Nephron (organoid): ENCODE measurements at regions not wholly inside any gene's neighbourhood (a gene's known extent, or its start where the extent isn't known, plus 50 kb on each side); places are given as distances from the start of the nearest gene placed in this dataset.

Experiments
- H3K27ac Mint-ChIP-seq, 3 experiments: 2 replicates each; pipeline ENCODE4 v1.8.0; 2020; ENCODE audit warnings: mixed read lengths in 3 of 3, mild to moderate bottlenecking in 2 of 3, moderate library complexity in 1 of 3
- H3K27me3 Mint-ChIP-seq: 2 replicates; pipeline ENCODE4 v1.8.0; 2021; ENCODE audit warnings: low read depth, mild to moderate bottlenecking, moderate library complexity, mixed read lengths
- H3K36me3 Mint-ChIP-seq: 2 replicates; pipeline ENCODE4 v1.8.0; 2020; ENCODE audit warnings: low read depth, mixed read lengths
- H3K4me1 Mint-ChIP-seq: 2 replicates; pipeline ENCODE4 v1.8.0; 2020; ENCODE audit warnings: mixed read lengths
- H3K4me3 Mint-ChIP-seq, 3 experiments: 2 replicates each; pipeline ENCODE4 v1.8.0; 2020; ENCODE audit warnings: mild to moderate bottlenecking in 3 of 3, mixed read lengths in 3 of 3, moderate library complexity in 2 of 3
- H3K9me3 Mint-ChIP-seq: 2 replicates; pipeline ENCODE4 v1.8.0; 2020; ENCODE audit warnings: mixed read lengths
- CTCF ChIP-seq, 3 experiments: fragments of 200-600 bp; sonication (generic); IDR thresholded peaks; one replicate each; pipeline ENCODE4 v1.5.0; 2021; ENCODE audit warnings: antibody characterized with exemption in 3 of 3; ENCODE audit not compliant: unreplicated experiment in 3 of 3

DNA sequence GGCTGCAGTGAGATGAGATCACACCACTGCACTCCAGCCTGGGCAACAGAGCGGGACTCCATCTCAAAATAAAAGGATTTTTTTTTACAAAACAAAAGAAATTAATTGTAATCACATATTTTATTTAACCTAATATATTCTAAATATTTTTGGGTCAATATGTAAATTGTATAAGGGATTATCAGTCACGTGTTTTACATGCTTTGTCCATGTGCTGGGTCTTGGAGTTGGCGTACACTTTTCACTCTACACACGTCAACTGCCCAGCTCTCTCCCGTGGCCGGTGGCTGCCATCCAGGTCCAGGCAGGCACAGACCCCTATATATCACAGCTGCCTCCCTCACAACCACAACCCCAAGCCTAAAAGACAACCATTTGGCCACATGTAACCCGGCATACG lies 68.1 kb downstream of the RBFOX3 start:
- no peaks in the 10 kb centered on the region for H3K36me3 Mint-ChIP-seq
- H3K9me3 Mint-ChIP-seq = no peaks in the 10 kb centered on the region
- TF ChIP-seq CTCF (IDR thresholded peaks at IDR 0.05; ENCODE audit: unreplicated experiment in 3 of 3) = no peak
- H3K4me1 Mint-ChIP-seq = peaks cover 8% of the 10 kb centered on the region
- no peak overlapping the region for H3K4me3 Mint-ChIP-seq
- no peak overlapping the region for H3K27ac Mint-ChIP-seq
- H3K27me3 Mint-ChIP-seq = peaks cover 53% of the 10 kb centered on the region

DNA sequence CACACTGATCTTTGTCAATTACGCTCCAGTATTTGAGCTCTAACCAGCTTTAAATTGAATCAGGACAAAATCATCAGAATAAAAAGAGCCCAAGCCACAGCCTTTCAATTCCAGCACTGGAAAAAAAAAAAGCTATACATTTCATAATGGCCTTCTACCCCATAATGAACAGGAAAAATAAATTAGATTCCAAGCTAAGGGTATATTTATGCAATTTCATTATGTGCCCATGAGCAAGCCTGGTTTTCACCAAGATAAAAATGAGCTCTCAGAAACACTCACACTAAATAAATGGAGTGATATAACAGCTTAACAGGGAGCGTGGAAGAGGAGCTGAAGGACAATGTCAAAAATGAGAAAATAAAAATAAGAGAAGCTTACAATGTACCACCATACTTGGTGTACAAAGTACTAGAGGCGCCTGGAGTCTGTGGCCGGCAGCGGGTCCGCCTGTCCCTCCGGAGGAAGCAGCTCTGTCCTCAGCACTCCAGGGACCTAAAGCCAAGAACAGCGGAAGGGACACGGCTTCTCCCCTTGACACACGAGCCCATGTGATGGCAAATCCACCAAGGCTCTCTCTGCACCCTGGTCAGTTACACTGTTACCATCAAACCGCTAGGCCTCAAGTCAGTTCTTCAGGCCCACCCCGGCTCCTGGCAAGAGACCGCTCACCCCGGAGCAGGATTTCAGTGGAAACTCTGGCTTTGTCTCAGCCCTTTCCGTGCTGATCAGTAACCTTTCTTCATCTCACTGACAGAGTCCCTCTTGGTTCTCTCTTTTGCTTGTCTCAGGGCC lies 69.6 kb downstream of the RBFOX3 start:
- H3K27ac Mint-ChIP-seq = no peak overlapping the region
- no peak for TF ChIP-seq CTCF (IDR thresholded peaks at IDR 0.05; ENCODE audit: unreplicated experiment in 3 of 3)
- peaks cover 8% of the 10 kb centered on the region for H3K4me1 Mint-ChIP-seq
- H3K36me3 Mint-ChIP-seq = no peaks in the 10 kb centered on the region
- H3K9me3 Mint-ChIP-seq = no peaks in the 10 kb centered on the region
- H3K4me3 Mint-ChIP-seq = no peak overlapping the region
- peaks cover 50% of the 10 kb centered on the region for H3K27me3 Mint-ChIP-seq

- peaks cover 45% of the 10 kb centered on the region for H3K27me3 Mint-ChIP-seq
- H3K4me1 Mint-ChIP-seq = peaks cover 8% of the 10 kb centered on the region
- no peaks in the 10 kb centered on the region for H3K9me3 Mint-ChIP-seq
- no peak overlapping the region for H3K4me3 Mint-ChIP-seq
- no peaks in the 10 kb centered on the region for H3K36me3 Mint-ChIP-seq
- no peak overlapping the region for H3K27ac Mint-ChIP-seq
- no peak for TF ChIP-seq CTCF (IDR thresholded peaks at IDR 0.05; ENCODE audit: unreplicated experiment in 3 of 3)
Observed at GRCh38 chr17:79539944-79540705, 70.7 kb downstream of the RBFOX3 start.

DNA sequence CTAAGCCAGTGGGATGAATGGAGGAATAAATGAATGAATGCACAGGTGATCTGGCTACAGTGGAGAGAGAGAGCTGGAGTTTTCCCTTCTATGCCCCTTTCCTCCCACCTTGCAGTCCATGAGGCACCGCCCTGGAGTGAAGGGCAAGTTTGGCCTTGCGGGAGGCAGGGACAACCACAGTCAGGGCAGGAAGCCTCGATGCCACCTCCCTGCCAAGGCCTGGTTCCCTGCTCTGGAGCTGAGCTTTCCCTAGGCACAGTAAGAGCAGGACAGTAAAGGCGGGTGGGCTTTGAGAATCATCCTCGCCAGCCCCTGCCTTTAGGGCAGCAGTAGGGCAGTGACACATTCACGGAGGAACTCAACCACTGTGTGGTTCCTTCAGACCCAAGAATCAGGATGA lies 72.6 kb downstream of the RBFOX3 start:
- H3K9me3 Mint-ChIP-seq = no peaks in the 10 kb centered on the region

DNA sequence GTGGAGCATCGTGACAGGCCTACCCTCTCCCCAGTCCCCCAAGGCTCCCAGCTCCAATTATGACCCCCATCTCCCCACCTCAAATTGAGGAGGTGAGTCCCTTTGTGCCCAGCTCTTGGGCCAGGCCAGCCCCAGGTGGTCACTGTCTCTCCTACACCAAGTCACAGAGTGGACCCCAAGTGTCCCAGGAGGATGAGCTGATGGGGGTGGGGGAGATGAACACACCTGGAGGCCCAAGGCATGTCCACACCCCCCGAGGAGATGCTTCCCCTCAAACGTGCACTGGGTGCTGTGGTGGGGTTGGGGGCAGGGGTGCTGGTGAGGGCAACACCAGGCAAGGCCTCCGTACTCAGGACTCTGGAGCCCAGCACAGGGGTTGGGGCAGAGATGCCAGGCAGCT lies 73.2 kb downstream of the RBFOX3 start:
- no peak overlapping the region for H3K27ac Mint-ChIP-seq
- no peak for TF ChIP-seq CTCF (IDR thresholded peaks at IDR 0.05; ENCODE audit: unreplicated experiment in 3 of 3)
- no peaks in the 10 kb centered on the region for H3K9me3 Mint-ChIP-seq
- H3K4me1 Mint-ChIP-seq = peaks cover 4% of the 10 kb centered on the region
- no peak overlapping the region for H3K4me3 Mint-ChIP-seq
- H3K27me3 Mint-ChIP-seq = peaks cover 35% of the 10 kb centered on the region
- no peaks in the 10 kb centered on the region for H3K36me3 Mint-ChIP-seq

More for the DNA sequence above, 72.6 kb downstream of the RBFOX3 start:
- H3K4me1 Mint-ChIP-seq = peaks cover 8% of the 10 kb centered on the region
- TF ChIP-seq CTCF (IDR thresholded peaks at IDR 0.05; ENCODE audit: unreplicated experiment in 3 of 3) = no peak
- no peak overlapping the region for H3K27ac Mint-ChIP-seq
- no peak overlapping the region for H3K4me3 Mint-ChIP-seq
- peaks cover 36% of the 10 kb centered on the region for H3K27me3 Mint-ChIP-seq
- no peaks in the 10 kb centered on the region for H3K36me3 Mint-ChIP-seq
